ENCODE measurements at regions not wholly inside any gene's neighbourhood (a gene's known extent, or its start where the extent isn't known, plus 50 kb on each side); places are given as distances from the start of the nearest gene placed in this dataset.
"Not testable (repeated sequence)": the region's sequence is repeated elsewhere in the genome, so short reads cannot be mapped to it uniquely, and the experiment has no call there.

- ATAC-seq (replicated peaks in 6 of 8): no peak
- H3K4me3 ChIP-seq: no peak overlapping the region
- WGBS, 10 experiments: 0 to 100% (median 88%) methylated on average over 1 of the region's 1 CpG; no CpG with 5 or more reads in 2 of the 10 experiments
- H3K27ac ChIP-seq: no peak overlapping the region
- H3K4me1 ChIP-seq (replicated peaks in 1 of 2): no peaks in the 10 kb centered on the region
- in situ Hi-C loops (cut with MboI; ENCODE audit: low pct_unique_long_range_greater_than_20kb in 2 of 9, low sequenced_read_pairs in 9 of 9, unreplicated experiment in 9 of 9): no loop called here
These were observed 81.5 kb upstream of the EDEM3 start for GRCh38 chr1:184836141-184836540.

- H3K4me3 ChIP-seq; in situ Hi-C loops (cut with MboI; ENCODE audit: low pct_unique_long_range_greater_than_20kb in 2 of 9, low sequenced_read_pairs in 9 of 9, unreplicated experiment in 9 of 9); ATAC-seq (replicated peaks in 6 of 8); H3K4me1 ChIP-seq (replicated peaks in 1 of 2); H3K27ac ChIP-seq: not testable (repeated sequence)
These were observed 79.3 kb upstream of the EDEM3 start for GRCh38 chr1:184833994-184834393.

- no peak for ATAC-seq (replicated peaks in 6 of 8)
- in situ Hi-C loops (cut with MboI; ENCODE audit: low pct_unique_long_range_greater_than_20kb in 2 of 9, low sequenced_read_pairs in 9 of 9, unreplicated experiment in 9 of 9): no loop called here
- H3K27ac ChIP-seq: no peak overlapping the region
- no peaks in the 10 kb centered on the region for H3K4me1 ChIP-seq (replicated peaks in 1 of 2)
- 53 to 100% (median 87%) methylated on average over 1 to 3 of the region's 3 CpGs for WGBS, 10 experiments
- H3K4me3 ChIP-seq: no peak overlapping the region
These were observed 77.9 kb upstream of the EDEM3 start for GRCh38 chr1:184832517-184832916.

GRCh38 chr1:184829496-184829895 lies 74.8 kb upstream of the EDEM3 start:
- H3K4me1 ChIP-seq (replicated peaks in 1 of 2); in situ Hi-C loops (cut with MboI; ENCODE audit: low pct_unique_long_range_greater_than_20kb in 2 of 9, low sequenced_read_pairs in 9 of 9, unreplicated experiment in 9 of 9); H3K27ac ChIP-seq; ATAC-seq (replicated peaks in 6 of 8); H3K4me3 ChIP-seq: not testable (repeated sequence)
- WGBS, 10 experiments: 90 to 100% (median 99%) methylated on average over 1 to 6 of the region's 6 CpGs; no CpG with 5 or more reads in 1 of the 10 experiments

GRCh38 chr1:184828369-184828717 lies 73.7 kb upstream of the EDEM3 start:
- Histone ChIP-seq H3K4me3 (no peak overlapping the region), H3K27ac (no peak overlapping the region), H3K4me1 (replicated peaks in 1 of 2) (no peaks in the 10 kb centered on the region)
- ATAC-seq (replicated peaks in 6 of 8): no peak
- in situ Hi-C loops (cut with MboI; ENCODE audit: low pct_unique_long_range_greater_than_20kb in 2 of 9, low sequenced_read_pairs in 9 of 9, unreplicated experiment in 9 of 9): no loop called here
- 33 to 100% (median 83%) methylated on average over 1 to 2 of the region's 2 CpGs for WGBS, 10 experiments

- in situ Hi-C loops (cut with MboI; ENCODE audit: low pct_unique_long_range_greater_than_20kb in 2 of 9, low sequenced_read_pairs in 9 of 9, unreplicated experiment in 9 of 9): no loop called here
- H3K27ac ChIP-seq: no peak overlapping the region
- WGBS, 10 experiments: 59 to 95% (median 84%) methylated on average over 1 to 8 of the region's 8 CpGs
- peak in 3 of 8 experiments; percentile 39 to 81 (median 69) for ATAC-seq (replicated peaks in 6 of 8)
- H3K4me3 ChIP-seq: no peak overlapping the region
- H3K4me1 ChIP-seq (replicated peaks in 1 of 2): no peaks in the 10 kb centered on the region
These were observed 73.1 kb upstream of the EDEM3 start for GRCh38 chr1:184827600-184828368.

- ATAC-seq (replicated peaks in 6 of 8): no peak
- WGBS, 10 experiments: 20 to 100% (median 84%) methylated on average over 1 to 5 of the region's 5 CpGs; no CpG with 5 or more reads in 1 of the 10 experiments
- no peak overlapping the region for H3K27ac ChIP-seq
- H3K4me3 ChIP-seq: no peak overlapping the region
- H3K4me1 ChIP-seq (replicated peaks in 1 of 2): no peaks in the 10 kb centered on the region
- in situ Hi-C loops (cut with MboI; ENCODE audit: low pct_unique_long_range_greater_than_20kb in 2 of 9, low sequenced_read_pairs in 9 of 9, unreplicated experiment in 9 of 9): no loop called here
These were observed 71.3 kb upstream of the EDEM3 start for GRCh38 chr1:184826001-184826400.

GRCh38 chr1:184825571-184825970 lies 70.9 kb upstream of the EDEM3 start:
- Histone ChIP-seq H3K4me1 (replicated peaks in 1 of 2) (no peaks in the 10 kb centered on the region), H3K4me3 (no peak overlapping the region), H3K27ac (no peak overlapping the region)
- in situ Hi-C loops (cut with MboI; ENCODE audit: low pct_unique_long_range_greater_than_20kb in 2 of 9, low sequenced_read_pairs in 9 of 9, unreplicated experiment in 9 of 9): no loop called here
- ATAC-seq (replicated peaks in 6 of 8): no peak
- 0 to 93% (median 44%) methylated on average over 1 of the region's 1 CpG; no CpG with 5 or more reads in 3 of the 10 experiments for WGBS, 10 experiments

GRCh38 chr1:184824691-184825323 lies 70.1 kb upstream of the EDEM3 start:
- no peak for ATAC-seq (replicated peaks in 6 of 8)
- Histone ChIP-seq H3K4me1 (replicated peaks in 1 of 2) (no peaks in the 10 kb centered on the region), H3K27ac (no peak overlapping the region), H3K4me3 (no peak overlapping the region)
- 40 to 92% (median 78%) methylated on average over 1 to 3 of the region's 3 CpGs; no CpG with 5 or more reads in 1 of the 10 experiments for WGBS, 10 experiments
- in situ Hi-C loops (cut with MboI; ENCODE audit: low pct_unique_long_range_greater_than_20kb in 2 of 9, low sequenced_read_pairs in 9 of 9, unreplicated experiment in 9 of 9): loop anchor here in 6 of 9 experiments (25.0 kb wide), 8 partner anchors 162 to 1412 kb away; partner anchors contain the start of genes SWT1 (in 3 of the 6) and TRMT1L (in 3 of the 6)

GRCh38 chr1:184823080-184823479 lies 68.4 kb upstream of the EDEM3 start:
- H3K4me1 ChIP-seq (replicated peaks in 1 of 2): no peaks in the 10 kb centered on the region
- 40 to 83% (median 77%) methylated on average over 1 to 4 of the region's 4 CpGs; no CpG with 5 or more reads in 1 of the 10 experiments for WGBS, 10 experiments
- H3K27ac ChIP-seq: no peak overlapping the region
- in situ Hi-C loops (cut with MboI; ENCODE audit: low pct_unique_long_range_greater_than_20kb in 2 of 9, low sequenced_read_pairs in 9 of 9, unreplicated experiment in 9 of 9): loop anchor here in 6 of 9 experiments (25.0 kb wide), 8 partner anchors 164 to 1414 kb away; partner anchors contain the start of genes SWT1 (in 3 of the 6) and TRMT1L (in 3 of the 6)
- no peak overlapping the region for H3K4me3 ChIP-seq
- peak in 2 of 8 experiments; percentile 86 to 93 for ATAC-seq (replicated peaks in 6 of 8)

- ATAC-seq (replicated peaks in 6 of 8): no peak
- 80 to 100% (median 100%) methylated on average over 1 of the region's 1 CpG; no CpG with 5 or more reads in 6 of the 10 experiments for WGBS, 10 experiments
- in situ Hi-C loops (cut with MboI; ENCODE audit: low pct_unique_long_range_greater_than_20kb in 2 of 9, low sequenced_read_pairs in 9 of 9, unreplicated experiment in 9 of 9): loop anchor here in 6 of 9 experiments (25.0 kb wide), 8 partner anchors 165 to 1415 kb away; partner anchors contain the start of genes SWT1 (in 3 of the 6) and TRMT1L (in 3 of the 6)
These were observed 67.6 kb upstream of the EDEM3 start for GRCh38 chr1:184822267-184822666.

GRCh38 chr1:184821658-184822057 lies 67.0 kb upstream of the EDEM3 start:
- no peak overlapping the region for H3K27ac ChIP-seq
- H3K4me3 ChIP-seq: no peak overlapping the region
- in situ Hi-C loops (cut with MboI; ENCODE audit: low pct_unique_long_range_greater_than_20kb in 2 of 9, low sequenced_read_pairs in 9 of 9, unreplicated experiment in 9 of 9): loop anchor here in 6 of 9 experiments (25.0 kb wide), 8 partner anchors 166 to 1416 kb away; partner anchors contain the start of genes SWT1 (in 3 of the 6) and TRMT1L (in 3 of the 6)
- ATAC-seq (replicated peaks in 6 of 8): no peak
- no peaks in the 10 kb centered on the region for H3K4me1 ChIP-seq (replicated peaks in 1 of 2)
- 92 to 100% (median 100%) methylated on average over 1 to 4 of the region's 4 CpGs; no CpG with 5 or more reads in 1 of the 10 experiments for WGBS, 10 experiments

More at GRCh38 chr1:184822267-184822666, 67.6 kb upstream of the EDEM3 start:
- Histone ChIP-seq H3K4me1 (replicated peaks in 1 of 2) (no peaks in the 10 kb centered on the region), H3K27ac (no peak overlapping the region), H3K4me3 (no peak overlapping the region)

- WGBS, 10 experiments: 71 to 98% (median 78%) methylated on average over 3 to 5 of the region's 5 CpGs
- in situ Hi-C loops (cut with MboI; ENCODE audit: low pct_unique_long_range_greater_than_20kb in 2 of 9, low sequenced_read_pairs in 9 of 9, unreplicated experiment in 9 of 9): loop anchor here in 6 of 9 experiments (25.0 kb wide), 8 partner anchors 166 to 1416 kb away; partner anchors contain the start of genes SWT1 (in 3 of the 6) and TRMT1L (in 3 of the 6)
- ATAC-seq (replicated peaks in 6 of 8): no peak
- Histone ChIP-seq H3K4me3 (no peak overlapping the region), H3K4me1 (replicated peaks in 1 of 2) (no peaks in the 10 kb centered on the region), H3K27ac (no peak overlapping the region)
These were observed 66.3 kb upstream of the EDEM3 start for GRCh38 chr1:184820956-184821355.

Measured in motor neuron (in vitro differentiated cells).